H1 (cell line): ENCODE measurements at regions not wholly inside any gene's neighbourhood (a gene's known extent, or its start where the extent isn't known, plus 50 kb on each side); places are given as distances from the start of the nearest gene placed in this dataset.

Experiments
- CTCF ChIA-PET: fragments of 300-600 bp; sonication (Branson Sonifier 250); formaldehyde crosslinking; loops from one replicate; lab custom pipeline; 2021; ENCODE audit not compliant: partially characterized antibody; lab: Charles Lee
- POLR2A ChIA-PET: fragments of 300-600 bp; sonication (Branson Sonifier 250); formaldehyde crosslinking; loops from one replicate; lab custom pipeline; 2021; ENCODE audit warnings: inconsistent platforms; ENCODE audit not compliant: partially characterized antibody; lab: Charles Lee
- DNase-seq, 2 experiments: peaks; one replicate each; pipeline versions ENCODE4 v3.0.0 to v3.0.0-alpha.2; 2010 to 2022; ENCODE audit warnings: low spot score in 2 of 2, low read depth in 1 of 2, mixed read lengths in 1 of 2
- FAIRE-seq: peaks from 2 replicates; lab custom pipeline; 2011; peaks lifted over from hg19 to GRCh38; lab: Jason Lieb, UNC
- H2AFZ ChIP-seq: 2 replicates; pipeline ENCODE4 v1.8.1; 2012; ENCODE audit warnings: low read length, inconsistent platforms
- H2AK5ac ChIP-seq: 2 replicates; pipeline ENCODE4 v1.6.1; 2013; ENCODE audit warnings: low read depth, low read length
- H2BK120ac ChIP-seq: replicated peaks from 2 replicates; pipeline ENCODE3; 2013; ENCODE audit warnings: low read depth, low read length, inconsistent platforms
- H2BK12ac ChIP-seq: 2 replicates; pipeline ENCODE4 v1.6.1; 2013; ENCODE audit warnings: low read depth, low read length
- H2BK15ac ChIP-seq: 2 replicates; pipeline ENCODE4 v1.6.1; 2013; ENCODE audit warnings: low read length
- H2BK20ac ChIP-seq: 2 replicates; pipeline ENCODE4 v1.6.1; 2013; ENCODE audit warnings: low read length
- H2BK5ac ChIP-seq: 2 replicates; pipeline ENCODE4 v1.6.1; 2013; ENCODE audit warnings: low read depth, low read length
- H3K14ac ChIP-seq: 2 replicates; pipeline ENCODE4 v1.6.1; 2013; ENCODE audit warnings: inconsistent platforms; ENCODE audit not compliant: insufficient read length
- H3K18ac ChIP-seq: 2 replicates; pipeline ENCODE4 v1.6.1; 2013; ENCODE audit warnings: low read length; ENCODE audit errors: extremely low read depth
- H3K23ac ChIP-seq: 2 replicates; pipeline ENCODE4 v1.6.1; 2013; ENCODE audit warnings: inconsistent platforms; ENCODE audit not compliant: insufficient read length
- H3K23me2 ChIP-seq: 2 replicates; pipeline ENCODE4 v1.6.1; 2013; ENCODE audit warnings: low read depth, low read length
- H3K27ac ChIP-seq: 2 replicates; pipeline ENCODE4 v1.6.1; 2011; ENCODE audit warnings: low read depth, low read length, inconsistent platforms
- H3K27me3 ChIP-seq, 4 experiments: replicated peaks in 1 of 4; 1 replicate in 1 of 4; 2 replicates in 3 of 4; pipeline versions ENCODE4 v1.6.1 to v1.8.1; 2011 to 2013; ENCODE audit warnings: low read length in 3 of 4, mild to moderate bottlenecking in 3 of 4, inconsistent platforms in 2 of 4, mixed read lengths in 2 of 4, moderate library complexity in 1 of 4; ENCODE audit not compliant: control insufficient read depth in 3 of 4, insufficient read depth in 3 of 4; ENCODE audit errors: extremely low read depth in 1 of 4
- H3K36me3 ChIP-seq, 4 experiments: 2 replicates each; pipeline versions ENCODE4 v1.6.1 to v1.8.1; 2011 to 2013; ENCODE audit warnings: mild to moderate bottlenecking in 4 of 4, low read length in 3 of 4, moderate library complexity in 2 of 4, control low read depth in 1 of 4, inconsistent platforms in 1 of 4; ENCODE audit not compliant: insufficient read depth in 4 of 4, control insufficient read depth in 2 of 4
- H3K4ac ChIP-seq: replicated peaks from 2 replicates; pipeline ENCODE3; 2013; ENCODE audit warnings: low read length, low read depth, mixed read lengths, inconsistent platforms; ENCODE audit not compliant: insufficient read length
- H3K4me1 ChIP-seq, 4 experiments: replicated peaks in 1 of 4; 1 replicate in 1 of 4; 2 replicates in 3 of 4; pipeline versions ENCODE4 v1.6.1 to v1.8.1; 2011 to 2013; ENCODE audit warnings: low read length in 3 of 4, inconsistent platforms in 2 of 4, mixed read lengths in 1 of 4; ENCODE audit not compliant: insufficient read depth in 4 of 4, control insufficient read depth in 3 of 4
- H3K4me2 ChIP-seq, 2 experiments: 2 replicates each; pipeline versions ENCODE4 v1.6.1 to v1.8.1; 2011 to 2013; ENCODE audit warnings: low read depth in 2 of 2, low read length in 2 of 2, control low read depth in 1 of 2, inconsistent platforms in 1 of 2, mild to moderate bottlenecking in 1 of 2; ENCODE audit not compliant: insufficient read depth in 1 of 2
- H3K4me3 ChIP-seq, 4 experiments: fragments of 200-600, 300-600 bp in 1 of 4; sonication (generic), shearing (Covaris generic), sonication (Bioruptor Twin) in 1 of 4; 2 replicates each; pipeline versions ENCODE4 v1.5.1 to v1.8.1; 2011 to 2016; ENCODE audit warnings: low read length in 4 of 4, low read depth in 3 of 4, control low read depth in 2 of 4, inconsistent platforms in 2 of 4, mild to moderate bottlenecking in 2 of 4, mixed read lengths in 1 of 4, moderate library complexity in 1 of 4; ENCODE audit not compliant: insufficient read depth in 2 of 4; ENCODE audit errors: extremely low read depth in 1 of 4
- H3K56ac ChIP-seq: replicated peaks from 2 replicates; pipeline ENCODE3; 2013; ENCODE audit warnings: low read depth, mild to moderate bottlenecking, mixed read lengths, low read length, inconsistent platforms; ENCODE audit not compliant: insufficient read length
- H3K79me1 ChIP-seq: 2 replicates; pipeline ENCODE4 v1.6.1; 2013; ENCODE audit warnings: low read depth, low read length, control low read depth
- H3K79me2 ChIP-seq, 2 experiments: 2 replicates each; pipeline versions ENCODE4 v1.6.1 to v1.8.1; 2012 to 2013; ENCODE audit warnings: low read length in 2 of 2, mild to moderate bottlenecking in 2 of 2, inconsistent platforms in 1 of 2; ENCODE audit not compliant: insufficient read depth in 2 of 2, control insufficient read depth in 1 of 2
- H3K9ac ChIP-seq, 4 experiments: replicated peaks in 1 of 4; 1 replicate in 1 of 4; 2 replicates in 3 of 4; pipeline versions ENCODE4 v1.6.1 to v1.8.1; 2011 to 2013; ENCODE audit warnings: low read depth in 3 of 4, low read length in 3 of 4, control low read depth in 2 of 4, mild to moderate bottlenecking in 2 of 4, moderate library complexity in 2 of 4, inconsistent platforms in 1 of 4; ENCODE audit errors: extremely low read depth in 1 of 4
- H3K9me3 ChIP-seq, 2 experiments: 2 replicates each; pipeline versions ENCODE4 v1.6.1 to v1.8.1; 2012 to 2013; ENCODE audit warnings: mild to moderate bottlenecking in 2 of 2, moderate library complexity in 2 of 2, control low read depth in 1 of 2, inconsistent platforms in 1 of 2, low read depth in 1 of 2, low read length in 1 of 2, mixed read lengths in 1 of 2; ENCODE audit not compliant: insufficient read depth in 2 of 2
- H4K20me1 ChIP-seq, 2 experiments: replicated peaks in 1 of 2; 2 replicates each; pipeline versions ENCODE3 to v1.8.1; 2011 to 2013; ENCODE audit warnings: inconsistent platforms in 2 of 2, low read length in 2 of 2, mild to moderate bottlenecking in 1 of 2; ENCODE audit not compliant: insufficient read depth in 2 of 2, control insufficient read depth in 1 of 2
- H4K5ac ChIP-seq: 2 replicates; pipeline ENCODE4 v1.6.1; 2013; ENCODE audit warnings: low read length, low read depth, mixed read lengths, inconsistent platforms; ENCODE audit not compliant: insufficient read length
- H4K8ac ChIP-seq: 2 replicates; pipeline ENCODE4 v1.8.0; 2013; ENCODE audit warnings: mild to moderate bottlenecking, moderate library complexity, low read length, inconsistent platforms; ENCODE audit not compliant: insufficient read depth; ENCODE audit errors: extremely low read depth
- H4K91ac ChIP-seq: replicated peaks from 2 replicates; pipeline ENCODE3; 2013; ENCODE audit warnings: low read length, mixed read lengths, inconsistent platforms; ENCODE audit not compliant: insufficient read length
- CBX5 ChIP-seq: fragments of 300-800, 300-1000 bp; sonication (generic); IDR thresholded peaks from 2 replicates; pipeline ENCODE4 v1.7.1; 2016; ENCODE audit warnings: antibody characterized with exemption, low read length, low read depth
- TCF12 ChIP-seq: IDR thresholded peaks from 2 replicates; pipeline ENCODE4 v1.6.1; 2011; ENCODE audit warnings: low read depth, mild to moderate bottlenecking, low read length

DNA sequence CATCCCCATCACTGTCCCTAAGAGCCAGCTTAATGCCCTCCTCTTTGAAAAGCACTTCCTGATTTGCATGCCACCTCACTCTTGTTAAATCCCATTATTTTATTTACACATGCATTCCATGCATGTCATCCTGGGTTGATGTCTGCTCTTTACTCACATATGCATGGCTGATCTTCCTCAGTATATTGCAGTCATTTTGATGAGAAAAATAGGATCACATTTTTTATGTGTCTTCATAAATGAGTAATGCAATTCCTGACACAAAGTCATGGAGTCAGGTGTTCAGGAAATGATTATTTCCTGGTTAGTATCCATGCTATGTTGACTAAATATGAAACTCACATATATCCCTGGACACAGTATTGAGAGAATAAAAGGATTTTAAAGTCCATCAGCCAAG lies 204.7 kb downstream of the SLIT2 start:
- Histone ChIP-seq H4K8ac (no peak overlapping the region), H3K79me2 (no peaks in the 10 kb centered on the region), H3K18ac (no peak overlapping the region), H3K23me2 (no peaks in the 10 kb centered on the region), H3K79me1 (no peaks in the 10 kb centered on the region), H2BK12ac (no peak overlapping the region), H3K23ac (no peak overlapping the region), H3K9ac (no peak overlapping the region), H2BK120ac (no peak overlapping the region), H3K56ac (no peak overlapping the region), H3K14ac (no peak overlapping the region), H3K4me2 (no peak overlapping the region), H2AFZ (no peak overlapping the region), H3K27me3 (no peaks in the 10 kb centered on the region), H2BK20ac (no peak overlapping the region), H3K27ac (no peak overlapping the region), H3K9me3 (no peaks in the 10 kb centered on the region), H3K4me1 (no peaks in the 10 kb centered on the region), H4K20me1 (no peaks in the 10 kb centered on the region), H3K4me3 (no peak overlapping the region), H3K4ac (no peak overlapping the region), H4K5ac (no peak overlapping the region), H4K91ac (no peak overlapping the region), H3K36me3 (no peaks in the 10 kb centered on the region), H2AK5ac (no peak overlapping the region), H2BK15ac (no peak overlapping the region), H2BK5ac (no peak overlapping the region)
- no peak for FAIRE-seq
- DNase-seq: no peak
- no peak for TF ChIP-seq CBX5
- TF ChIP-seq TCF12: no peak
- ChIA-PET CTCF (no interaction called here), POLR2A (no interaction called here)
